H9 (cell line): ENCODE measurements at regions not wholly inside any gene's neighbourhood (a gene's known extent, or its start where the extent isn't known, plus 50 kb on each side); places are given as distances from the start of the nearest gene placed in this dataset.

Experiments used
- DNase-seq: peaks from one replicate; pipeline ENCODE4 v3.0.0-alpha.2; 2017
- H2AFZ ChIP-seq: one replicate; pipeline ENCODE4 v1.6.1; 2013; ENCODE audit warnings: mild to moderate bottlenecking, low read length, control low read depth, moderate library complexity
- H2AK5ac ChIP-seq: 2 replicates; pipeline ENCODE4 v1.6.1; 2013; ENCODE audit warnings: low read length, control low read depth, mixed read lengths; ENCODE audit not compliant: insufficient read length
- H2BK120ac ChIP-seq: one replicate; pipeline ENCODE4 v1.6.1; 2013; ENCODE audit warnings: low read depth, mild to moderate bottlenecking, low read length, control low read depth, inconsistent platforms; ENCODE audit not compliant: poor library complexity, severe bottlenecking
- H2BK12ac ChIP-seq: 2 replicates; pipeline ENCODE4 v1.6.1; 2013; ENCODE audit warnings: low read length, control low read depth, mixed read lengths, low read depth; ENCODE audit not compliant: insufficient read length
- H2BK15ac ChIP-seq: 2 replicates; pipeline ENCODE4 v1.6.1; 2013; ENCODE audit warnings: low read depth, low read length, control low read depth
- H2BK20ac ChIP-seq: one replicate; pipeline ENCODE4 v1.6.1; 2013; ENCODE audit warnings: low read depth, mild to moderate bottlenecking, low read length, control low read depth, inconsistent platforms; ENCODE audit not compliant: poor library complexity, severe bottlenecking
- H2BK5ac ChIP-seq: 2 replicates; pipeline ENCODE4 v1.6.1; 2013; ENCODE audit warnings: low read length, control low read depth, mixed read lengths; ENCODE audit not compliant: insufficient read length
- H3K14ac ChIP-seq: 2 replicates; pipeline ENCODE4 v1.6.1; 2013; ENCODE audit warnings: low read length, control low read depth; ENCODE audit not compliant: insufficient read depth
- H3K18ac ChIP-seq: 2 replicates; pipeline ENCODE4 v1.6.1; 2013; ENCODE audit warnings: low read depth, mild to moderate bottlenecking, mixed read lengths, low read length, control low read depth; ENCODE audit not compliant: insufficient read length
- H3K23ac ChIP-seq: 2 replicates; pipeline ENCODE4 v1.6.1; 2013; ENCODE audit warnings: low read length, control low read depth, mixed read lengths, low read depth; ENCODE audit not compliant: insufficient read length
- H3K23me2 ChIP-seq: 2 replicates; pipeline ENCODE4 v1.6.1; 2013; ENCODE audit warnings: low read depth, mild to moderate bottlenecking, mixed read lengths, low read length, control low read depth; ENCODE audit not compliant: insufficient read length, poor library complexity, severe bottlenecking
- H3K27ac ChIP-seq: 2 replicates; pipeline ENCODE4 v1.5.1; 2013; ENCODE audit warnings: low read length, control low read depth, mixed read lengths, low read depth; ENCODE audit not compliant: insufficient read length
- H3K27me3 ChIP-seq: 2 replicates; pipeline ENCODE4 v1.6.1; 2013; ENCODE audit warnings: low read length, control low read depth, inconsistent platforms; ENCODE audit not compliant: insufficient read depth
- H3K4ac ChIP-seq: 2 replicates; pipeline ENCODE4 v1.6.1; 2013; ENCODE audit warnings: low read depth, mild to moderate bottlenecking, control low read depth, inconsistent platforms, low read length, moderate library complexity
- H3K4me1 ChIP-seq: 2 replicates; pipeline ENCODE4 v1.6.1; 2013; ENCODE audit warnings: low read length, control low read depth, inconsistent platforms; ENCODE audit not compliant: insufficient read depth
- H3K4me2 ChIP-seq: 2 replicates; pipeline ENCODE4 v1.6.1; 2013; ENCODE audit warnings: low read length, control low read depth, mixed read lengths; ENCODE audit not compliant: insufficient read length, insufficient read depth
- H3K56ac ChIP-seq: 2 replicates; pipeline ENCODE4 v1.6.1; 2013; ENCODE audit warnings: low read depth, mild to moderate bottlenecking, mixed read lengths, low read length, control low read depth; ENCODE audit not compliant: insufficient read length
- H3K79me1 ChIP-seq: 2 replicates; pipeline ENCODE4 v1.6.1; 2013; ENCODE audit warnings: low read depth, mild to moderate bottlenecking, moderate library complexity, low read length, control low read depth, inconsistent platforms; ENCODE audit not compliant: insufficient read depth, poor library complexity, severe bottlenecking
- H3K79me2 ChIP-seq: 2 replicates; pipeline ENCODE4 v1.6.1; 2013; ENCODE audit warnings: low read length, control low read depth, inconsistent platforms; ENCODE audit not compliant: insufficient read depth
- H3K9ac ChIP-seq: 2 replicates; pipeline ENCODE4 v1.6.1; 2013; ENCODE audit warnings: low read length, control low read depth, mixed read lengths; ENCODE audit not compliant: insufficient read length; ENCODE audit errors: extremely low read depth
- H3K9me3 ChIP-seq: one replicate; pipeline ENCODE4 v1.6.1; 2013; ENCODE audit warnings: low read depth, low read length, inconsistent platforms; ENCODE audit not compliant: control insufficient read depth
- H3T11ph ChIP-seq: one replicate; pipeline ENCODE4 v1.6.1; 2013; ENCODE audit warnings: mild to moderate bottlenecking, low read length, control low read depth, inconsistent platforms
- H4K20me1 ChIP-seq: one replicate; pipeline ENCODE4 v1.6.1; 2013; ENCODE audit not compliant: control insufficient read depth, insufficient read length, insufficient read depth
- H4K5ac ChIP-seq: 2 replicates; pipeline ENCODE4 v1.6.1; 2013; ENCODE audit warnings: low read depth, mild to moderate bottlenecking, mixed read lengths, low read length, control low read depth; ENCODE audit not compliant: insufficient read length
- H4K8ac ChIP-seq: replicated peaks from 2 replicates; pipeline ENCODE4 v1.6.1; 2013; ENCODE audit warnings: low read length, control low read depth, mixed read lengths, low read depth; ENCODE audit not compliant: insufficient read length
- H4K91ac ChIP-seq: 2 replicates; pipeline ENCODE4 v1.6.1; 2013; ENCODE audit warnings: low read depth, mild to moderate bottlenecking, moderate library complexity, mixed read lengths, low read length, control low read depth; ENCODE audit not compliant: insufficient read length
- H3K27ac Mint-ChIP-seq, 3 experiments: 2 replicates in 2 of 3; 3 replicates in 1 of 3; pipeline ENCODE4 v1.8.0; 2020 to 2021; ENCODE audit warnings: mixed read lengths in 3 of 3, mild to moderate bottlenecking in 1 of 3, moderate library complexity in 1 of 3
- H3K27me3 Mint-ChIP-seq: 2 replicates; pipeline ENCODE4 v1.8.0; 2021; ENCODE audit warnings: low read depth, mild to moderate bottlenecking, moderate library complexity, mixed read lengths
- H3K36me3 Mint-ChIP-seq, 3 experiments: 2 replicates in 2 of 3; 3 replicates in 1 of 3; pipeline ENCODE4 v1.8.0; 2020 to 2021; ENCODE audit warnings: low read depth in 3 of 3, mixed read lengths in 3 of 3; ENCODE audit not compliant: insufficient read depth in 1 of 3
- H3K4me1 Mint-ChIP-seq, 2 experiments: 2 replicates each; pipeline ENCODE4 v1.8.0; 2020; ENCODE audit warnings: mixed read lengths in 2 of 2
- H3K4me3 Mint-ChIP-seq, 2 experiments: 2 replicates in 1 of 2; 3 replicates in 1 of 2; pipeline ENCODE4 v1.8.0; 2020 to 2021; ENCODE audit warnings: mild to moderate bottlenecking in 2 of 2, mixed read lengths in 2 of 2, moderate library complexity in 1 of 2
- H3K9me3 Mint-ChIP-seq, 2 experiments: 2 replicates in 1 of 2; 3 replicates in 1 of 2; pipeline ENCODE4 v1.8.0; 2020; ENCODE audit warnings: mild to moderate bottlenecking in 2 of 2, mixed read lengths in 2 of 2, moderate library complexity in 1 of 2
- WGBS: extraction: QIAGEN DNeasy Blood & Tissue Kit; methylation state at CpG from one replicate; pipeline ENCODE4 v1.1.7; 2013; ENCODE audit warnings: missing lambda C conversion rate, low lambda C conversion rate, mixed read lengths; ENCODE audit not compliant: insufficient read length; ENCODE audit errors: extremely low coverage; 5-methylcytosine and 5-hydroxymethylcytosine counted together
- TF ChIP-seq, protein P1 (sequence below): fragments of 200-600 bp; sonication (generic); conservative IDR thresholded peaks from 3 replicates; pipeline ENCODE4 v1.8.0; 2021; ENCODE audit warnings: antibody characterized with exemption, mild to moderate bottlenecking

DNA sequence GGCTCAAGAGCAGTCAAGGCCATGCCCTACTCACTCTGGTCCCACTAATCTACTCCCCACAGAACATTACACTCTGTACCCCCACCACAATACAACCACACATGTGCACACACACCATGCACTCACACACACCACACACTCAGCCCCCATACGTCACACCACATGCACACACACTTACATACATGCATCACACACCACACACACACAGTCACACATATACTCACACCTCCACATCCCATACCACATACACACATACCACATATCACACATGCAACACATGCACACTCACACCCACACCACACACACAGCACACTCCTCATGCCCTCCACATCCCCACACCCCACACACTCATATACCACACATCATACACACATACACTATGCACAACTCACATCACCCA, 67.6 kb downstream of the RASL11A start:
- Histone ChIP-seq H3K27ac (no peak overlapping the region), H2AK5ac (no peak overlapping the region), H4K5ac (no peak overlapping the region), H3K4ac (no peak overlapping the region), H4K91ac (no peak overlapping the region), H3K79me2 (no peaks in the 10 kb centered on the region), H4K20me1 (no peaks in the 10 kb centered on the region), H2AFZ (no peak overlapping the region), H2BK20ac (no peak overlapping the region), H3K79me1 (no peaks in the 10 kb centered on the region), H3T11ph (no peak overlapping the region), H3K23ac (no peak overlapping the region), H4K8ac (no peak overlapping the region), H2BK12ac (no peak overlapping the region), H3K27me3 (no peaks in the 10 kb centered on the region), H3K9me3 (no peaks in the 10 kb centered on the region), H3K9ac (no peak overlapping the region), H2BK5ac (no peak overlapping the region), H2BK15ac (no peak overlapping the region), H3K14ac (no peak overlapping the region), H3K18ac (no peak overlapping the region), H3K4me1 (no peaks in the 10 kb centered on the region; the same call in 1 of the 2 replicates), H3K4me2 (no peak overlapping the region), H3K23me2 (no peaks in the 10 kb centered on the region), H3K56ac (no peak overlapping the region), H2BK120ac (no peak overlapping the region)
- H3K9me3 Mint-ChIP-seq = no peaks in the 10 kb centered on the region
- no peak overlapping the region for H3K4me3 Mint-ChIP-seq
- peaks cover 3% of the 10 kb centered on the region; the same call in 1 of the 2 replicates for H3K27me3 Mint-ChIP-seq
- TF ChIP-seq, protein P1, sequence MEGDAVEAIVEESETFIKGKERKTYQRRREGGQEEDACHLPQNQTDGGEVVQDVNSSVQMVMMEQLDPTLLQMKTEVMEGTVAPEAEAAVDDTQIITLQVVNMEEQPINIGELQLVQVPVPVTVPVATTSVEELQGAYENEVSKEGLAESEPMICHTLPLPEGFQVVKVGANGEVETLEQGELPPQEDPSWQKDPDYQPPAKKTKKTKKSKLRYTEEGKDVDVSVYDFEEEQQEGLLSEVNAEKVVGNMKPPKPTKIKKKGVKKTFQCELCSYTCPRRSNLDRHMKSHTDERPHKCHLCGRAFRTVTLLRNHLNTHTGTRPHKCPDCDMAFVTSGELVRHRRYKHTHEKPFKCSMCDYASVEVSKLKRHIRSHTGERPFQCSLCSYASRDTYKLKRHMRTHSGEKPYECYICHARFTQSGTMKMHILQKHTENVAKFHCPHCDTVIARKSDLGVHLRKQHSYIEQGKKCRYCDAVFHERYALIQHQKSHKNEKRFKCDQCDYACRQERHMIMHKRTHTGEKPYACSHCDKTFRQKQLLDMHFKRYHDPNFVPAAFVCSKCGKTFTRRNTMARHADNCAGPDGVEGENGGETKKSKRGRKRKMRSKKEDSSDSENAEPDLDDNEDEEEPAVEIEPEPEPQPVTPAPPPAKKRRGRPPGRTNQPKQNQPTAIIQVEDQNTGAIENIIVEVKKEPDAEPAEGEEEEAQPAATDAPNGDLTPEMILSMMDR = no peak
- H3K4me1 Mint-ChIP-seq = peaks cover 50 to 51% of the 10 kb centered on the region in 2 experiments
- DNase-seq = no peak
- H3K27ac Mint-ChIP-seq = no peak overlapping the region
- no CpG with 5 or more reads among the region's 1 CpG for WGBS
- no peaks in the 10 kb centered on the region; a peak in 1 of 7 replicates for H3K36me3 Mint-ChIP-seq
